ENCODE measurements at regions not wholly inside any gene's neighbourhood (a gene's known extent, or its start where the extent isn't known, plus 50 kb on each side); places are given as distances from the start of the nearest gene placed in this dataset.

DNA sequence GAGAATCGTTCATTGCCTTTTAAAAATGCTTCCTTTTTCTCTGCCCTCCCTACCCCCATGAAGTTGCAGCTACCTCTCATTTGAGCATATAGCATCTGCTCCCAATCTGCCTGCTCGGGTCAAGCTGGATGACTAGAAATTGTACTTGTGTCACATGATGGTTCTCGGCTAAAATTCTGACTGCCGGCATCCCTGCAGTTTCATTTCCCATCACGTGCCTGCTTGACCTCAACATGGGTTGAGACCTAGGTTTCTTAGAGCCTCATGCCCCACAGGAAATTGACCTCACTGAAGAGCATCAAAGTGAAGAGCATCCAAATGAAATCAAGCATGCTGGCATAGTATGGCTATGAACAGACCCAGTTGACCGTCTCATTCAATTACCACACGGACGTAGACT, 581.6 kb upstream of the PSMD7 start:
- peaks cover 6% of the 10 kb centered on the region for H3K4me1 ChIP-seq
- TF ChIP-seq, protein P1, sequence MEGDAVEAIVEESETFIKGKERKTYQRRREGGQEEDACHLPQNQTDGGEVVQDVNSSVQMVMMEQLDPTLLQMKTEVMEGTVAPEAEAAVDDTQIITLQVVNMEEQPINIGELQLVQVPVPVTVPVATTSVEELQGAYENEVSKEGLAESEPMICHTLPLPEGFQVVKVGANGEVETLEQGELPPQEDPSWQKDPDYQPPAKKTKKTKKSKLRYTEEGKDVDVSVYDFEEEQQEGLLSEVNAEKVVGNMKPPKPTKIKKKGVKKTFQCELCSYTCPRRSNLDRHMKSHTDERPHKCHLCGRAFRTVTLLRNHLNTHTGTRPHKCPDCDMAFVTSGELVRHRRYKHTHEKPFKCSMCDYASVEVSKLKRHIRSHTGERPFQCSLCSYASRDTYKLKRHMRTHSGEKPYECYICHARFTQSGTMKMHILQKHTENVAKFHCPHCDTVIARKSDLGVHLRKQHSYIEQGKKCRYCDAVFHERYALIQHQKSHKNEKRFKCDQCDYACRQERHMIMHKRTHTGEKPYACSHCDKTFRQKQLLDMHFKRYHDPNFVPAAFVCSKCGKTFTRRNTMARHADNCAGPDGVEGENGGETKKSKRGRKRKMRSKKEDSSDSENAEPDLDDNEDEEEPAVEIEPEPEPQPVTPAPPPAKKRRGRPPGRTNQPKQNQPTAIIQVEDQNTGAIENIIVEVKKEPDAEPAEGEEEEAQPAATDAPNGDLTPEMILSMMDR (IDR thresholded peaks at IDR 0.05), result no peak
- H3K27ac ChIP-seq, result no peak overlapping the region
- no peaks in the 10 kb centered on the region for H3K9me3 ChIP-seq
- no peaks in the 10 kb centered on the region for H3K36me3 ChIP-seq (ENCODE audit: insufficient read depth in 1 of 2, low read depth in 1 of 2)
- intact Hi-C loops (cut with DNase I), result loop anchor here in 1 of 2 donors (5.0 kb wide), 1 partner anchor 167 kb away; no protein-coding TSS in a partner anchor
- WGBS, 3 donors, result 85 to 90% (median 86%) methylated on average over 8 of the region's 8 CpGs
- no peaks in the 10 kb centered on the region for H3K27me3 ChIP-seq (ENCODE audit: insufficient read depth in 3 of 3, low read length in 2 of 3)
- DNase-seq (no peak), ATAC-seq (no peak)
- H3K4me3 ChIP-seq, result no peak overlapping the region

GRCh38 chr16:73713778-73714495, 582.7 kb upstream of the PSMD7 start:
- WGBS, 3 donors, result 64 to 72% (median 64%) methylated on average over 12 of the region's 12 CpGs
- ATAC-seq (no peak), DNase-seq (peak in 1 of 2 donors; percentile 18)
- intact Hi-C loops (cut with DNase I), result loop anchor here in 1 of 2 donors (5.0 kb wide), 1 partner anchor 168 kb away; no protein-coding TSS in a partner anchor
- no peaks in the 10 kb centered on the region for H3K36me3 ChIP-seq (ENCODE audit: insufficient read depth in 1 of 2, low read depth in 1 of 2)
- no peak overlapping the region for H3K27ac ChIP-seq
- no peaks in the 10 kb centered on the region for H3K27me3 ChIP-seq (ENCODE audit: insufficient read depth in 3 of 3, low read length in 2 of 3)
- H3K9me3 ChIP-seq, result no peaks in the 10 kb centered on the region
- peaks cover 6% of the 10 kb centered on the region for H3K4me1 ChIP-seq
- TF ChIP-seq, protein P1 (IDR thresholded peaks at IDR 0.05), result peak; percentile 56
- no peak overlapping the region for H3K4me3 ChIP-seq

- 29 to 51% (median 34%) methylated on average over 8 of the region's 8 CpGs for WGBS, 3 donors
- H3K27ac ChIP-seq, result no peak overlapping the region
- H3K27me3 ChIP-seq (ENCODE audit: insufficient read depth in 3 of 3, low read length in 2 of 3), result no peaks in the 10 kb centered on the region
- H3K36me3 ChIP-seq (ENCODE audit: insufficient read depth in 1 of 2, low read depth in 1 of 2), result no peaks in the 10 kb centered on the region
- no peak for DNase-seq
- TF ChIP-seq, protein P1 (IDR thresholded peaks at IDR 0.05), result no peak
- H3K4me1 ChIP-seq, result peaks cover 6% of the 10 kb centered on the region
- intact Hi-C loops (cut with DNase I), result loop anchor here in 1 of 2 donors (5.0 kb wide), 1 partner anchor 169 kb away; no protein-coding TSS in a partner anchor
- H3K4me3 ChIP-seq, result no peak overlapping the region
- ATAC-seq, result no peak
- no peaks in the 10 kb centered on the region for H3K9me3 ChIP-seq
Measured at GRCh38 chr16:73713251-73713650, 583.4 kb upstream of the PSMD7 start.

- no peak for DNase-seq
- peaks cover 6% of the 10 kb centered on the region for H3K4me1 ChIP-seq
- ATAC-seq, result no peak
- H3K36me3 ChIP-seq (ENCODE audit: insufficient read depth in 1 of 2, low read depth in 1 of 2), result no peaks in the 10 kb centered on the region
- H3K9me3 ChIP-seq, result no peaks in the 10 kb centered on the region
- no peaks in the 10 kb centered on the region for H3K27me3 ChIP-seq (ENCODE audit: insufficient read depth in 3 of 3, low read length in 2 of 3)
- TF ChIP-seq, protein P1 (IDR thresholded peaks at IDR 0.05), result no peak
- H3K27ac ChIP-seq, result no peak overlapping the region
- H3K4me3 ChIP-seq, result no peak overlapping the region
- WGBS, 3 donors, result 82 to 87% (median 82%) methylated on average over 4 of the region's 4 CpGs
- intact Hi-C loops (cut with DNase I), result loop anchor here in 1 of 2 donors (5.0 kb wide), 1 partner anchor 171 kb away; no protein-coding TSS in a partner anchor
Measured at GRCh38 chr16:73711406-73712080, 585.1 kb upstream of the PSMD7 start.

Measured in psoas muscle (tissue), 7 donors.